OCI-LY3 (cell line): ENCODE measurements at regions not wholly inside any gene's neighbourhood (a gene's known extent, or its start where the extent isn't known, plus 50 kb on each side); places are given as distances from the start of the nearest gene placed in this dataset.

ENCODE experiments used
- H2AFZ ChIP-seq: fragments of 200-600, 300-600 bp; shearing (Covaris generic); 2 replicates; pipeline ENCODE4 v1.6.0; 2014; ENCODE audit warnings: antibody characterized with exemption, low read depth, low read length
- H3K27ac ChIP-seq: fragments of 200-600, 300-600 bp; sonication (generic); 2 replicates; pipeline ENCODE4 v1.5.1; 2014; ENCODE audit warnings: mild to moderate bottlenecking, low read length, moderate library complexity, mixed read lengths
- H3K27me3 ChIP-seq: fragments of 200-600, 300-600 bp; sonication (generic); 2 replicates; pipeline ENCODE4 v1.6.1; 2014; ENCODE audit warnings: low read depth, low read length, mixed read lengths
- H3K36me3 ChIP-seq: fragments of 200-600, 300-600 bp; sonication (generic); replicated peaks from 2 replicates; pipeline ENCODE3; 2014; ENCODE audit warnings: low read depth, low read length, mixed read lengths
- H3K4me1 ChIP-seq: fragments of 300-600, 200-600 bp; sonication (generic); 2 replicates; pipeline ENCODE4 v1.6.1; 2014; ENCODE audit warnings: low read length, mixed read lengths
- H3K4me2 ChIP-seq: fragments of 200-600, 300-600 bp; sonication (generic); 2 replicates; pipeline ENCODE4 v1.6.1; 2014; ENCODE audit warnings: low read length, mixed read lengths
- H3K4me3 ChIP-seq: fragments of 300-600, 200-600 bp; sonication (generic); 2 replicates; pipeline ENCODE4 v1.5.1; 2014; ENCODE audit warnings: antibody characterized with exemption, mild to moderate bottlenecking, low read length, moderate library complexity
- H3K79me2 ChIP-seq: fragments of 300-600, 200-600 bp; shearing (Covaris generic); 2 replicates; pipeline ENCODE4 v1.6.1; 2014; ENCODE audit warnings: mild to moderate bottlenecking, low read length, mixed read lengths
- H3K9ac ChIP-seq: fragments of 300-600, 200-600 bp; shearing (Covaris generic); 2 replicates; pipeline ENCODE4 v1.6.0; 2014; ENCODE audit warnings: mild to moderate bottlenecking, low read length, moderate library complexity
- H3K9me3 ChIP-seq: fragments of 200-600, 300-600 bp; shearing (Covaris generic); 2 replicates; pipeline ENCODE4 v1.6.1; 2014; ENCODE audit warnings: low read length, mixed read lengths; ENCODE audit not compliant: insufficient read depth
- H4K20me1 ChIP-seq: fragments of 200-600, 300-600 bp; sonication (generic); 2 replicates; pipeline ENCODE4 v1.6.1; 2016; ENCODE audit warnings: low read length, mixed read lengths; ENCODE audit not compliant: insufficient read depth
- EZH2phosphoT487 ChIP-seq: fragments of 200-600 bp; shearing (Covaris generic); IDR thresholded peaks from 2 replicates; pipeline ENCODE4 v1.6.1; 2018; ENCODE audit warnings: antibody characterized with exemption, mixed run types, low read depth
- TF ChIP-seq, protein P1 (sequence below): fragments of 200-600, 300-600 bp; sonication (generic); IDR thresholded peaks from 2 replicates; pipeline ENCODE4 v1.5.1; 2014; ENCODE audit warnings: antibody characterized with exemption, low read length, low read depth

GRCh38 chr22:49284931-49285330 lies 542.7 kb downstream of the BRD1 start:
- Histone ChIP-seq H2AFZ (no peak overlapping the region), H3K4me2 (no peak overlapping the region), H3K27me3 (no peaks in the 10 kb centered on the region), H3K9ac (no peak overlapping the region), H3K9me3 (no peaks in the 10 kb centered on the region), H3K4me3 (no peak overlapping the region), H3K27ac (no peak overlapping the region), H3K4me1 (no peaks in the 10 kb centered on the region), H3K36me3 (no peaks in the 10 kb centered on the region), H4K20me1 (no peaks in the 10 kb centered on the region), H3K79me2 (no peaks in the 10 kb centered on the region)
- no peak for TF ChIP-seq EZH2phosphoT487
- TF ChIP-seq, protein P1, sequence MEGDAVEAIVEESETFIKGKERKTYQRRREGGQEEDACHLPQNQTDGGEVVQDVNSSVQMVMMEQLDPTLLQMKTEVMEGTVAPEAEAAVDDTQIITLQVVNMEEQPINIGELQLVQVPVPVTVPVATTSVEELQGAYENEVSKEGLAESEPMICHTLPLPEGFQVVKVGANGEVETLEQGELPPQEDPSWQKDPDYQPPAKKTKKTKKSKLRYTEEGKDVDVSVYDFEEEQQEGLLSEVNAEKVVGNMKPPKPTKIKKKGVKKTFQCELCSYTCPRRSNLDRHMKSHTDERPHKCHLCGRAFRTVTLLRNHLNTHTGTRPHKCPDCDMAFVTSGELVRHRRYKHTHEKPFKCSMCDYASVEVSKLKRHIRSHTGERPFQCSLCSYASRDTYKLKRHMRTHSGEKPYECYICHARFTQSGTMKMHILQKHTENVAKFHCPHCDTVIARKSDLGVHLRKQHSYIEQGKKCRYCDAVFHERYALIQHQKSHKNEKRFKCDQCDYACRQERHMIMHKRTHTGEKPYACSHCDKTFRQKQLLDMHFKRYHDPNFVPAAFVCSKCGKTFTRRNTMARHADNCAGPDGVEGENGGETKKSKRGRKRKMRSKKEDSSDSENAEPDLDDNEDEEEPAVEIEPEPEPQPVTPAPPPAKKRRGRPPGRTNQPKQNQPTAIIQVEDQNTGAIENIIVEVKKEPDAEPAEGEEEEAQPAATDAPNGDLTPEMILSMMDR, result no peak

DNA sequence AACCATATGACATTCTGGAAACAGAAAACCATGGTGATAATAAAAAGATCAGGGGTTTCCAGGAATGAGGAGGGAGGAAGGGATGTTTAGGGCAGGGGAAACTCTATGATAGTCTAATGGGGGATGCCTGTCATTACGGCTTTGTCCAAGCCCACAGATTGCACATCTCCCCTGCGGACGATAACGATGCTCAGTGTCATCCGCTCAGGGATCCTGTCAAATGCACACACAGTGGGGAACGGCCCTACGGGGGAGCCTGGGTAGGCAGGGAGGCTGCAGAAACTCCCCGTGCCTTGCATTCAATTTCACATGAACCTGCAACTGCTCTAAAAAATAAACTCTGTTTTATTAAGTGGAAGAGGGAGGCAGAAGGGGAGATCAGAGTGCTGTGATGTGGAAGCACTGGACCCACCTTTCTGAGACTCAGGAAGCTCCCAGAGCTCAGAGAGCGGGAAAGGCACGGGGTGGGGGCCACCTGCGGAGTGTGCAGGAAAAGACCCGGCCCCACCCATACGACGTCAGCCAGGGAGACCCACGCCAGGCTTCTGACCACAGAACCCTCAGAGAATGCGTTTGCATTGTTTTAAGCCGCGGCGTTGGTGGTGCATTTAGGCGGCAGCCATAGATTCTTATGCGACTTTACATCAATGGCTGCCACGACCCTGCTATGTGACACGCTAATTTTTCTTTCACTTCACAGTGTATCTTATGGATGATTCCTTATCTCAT lies 543.5 kb downstream of the BRD1 start:
- Histone ChIP-seq H3K9me3 (no peaks in the 10 kb centered on the region), H3K27me3 (no peaks in the 10 kb centered on the region), H3K4me1 (no peaks in the 10 kb centered on the region), H3K4me3 (no peak overlapping the region), H4K20me1 (no peaks in the 10 kb centered on the region), H3K4me2 (no peak overlapping the region), H2AFZ (no peak overlapping the region), H3K27ac (no peak overlapping the region), H3K79me2 (no peaks in the 10 kb centered on the region), H3K36me3 (no peaks in the 10 kb centered on the region), H3K9ac (no peak overlapping the region)
- TF ChIP-seq, protein P1, result no peak
- no peak for TF ChIP-seq EZH2phosphoT487

DNA sequence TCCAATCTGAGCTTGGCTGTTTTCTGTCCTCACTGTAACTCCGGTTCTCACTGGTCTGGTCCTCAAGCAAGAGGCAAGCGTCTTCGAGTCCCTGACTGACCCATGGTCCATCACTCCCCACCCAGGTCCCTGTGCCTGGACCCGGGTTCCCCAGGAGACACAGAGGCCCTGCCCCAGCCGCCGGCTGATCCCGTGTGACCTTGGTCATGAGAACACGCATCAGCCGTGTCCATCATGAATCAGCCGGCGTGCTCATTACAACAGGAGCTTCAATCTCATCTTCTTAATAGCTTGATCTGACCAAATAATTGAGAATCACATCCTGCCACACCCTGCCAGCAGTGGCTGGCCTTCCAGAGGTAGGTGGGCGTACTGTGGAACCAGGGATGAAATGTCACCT lies 545.1 kb downstream of the BRD1 start:
- no peaks in the 10 kb centered on the region for H3K36me3 ChIP-seq
- H3K4me2 ChIP-seq, result no peak overlapping the region
- H4K20me1 ChIP-seq, result no peaks in the 10 kb centered on the region
- H3K4me1 ChIP-seq, result no peaks in the 10 kb centered on the region
- H3K27me3 ChIP-seq, result no peaks in the 10 kb centered on the region
- no peaks in the 10 kb centered on the region for H3K79me2 ChIP-seq
- H2AFZ ChIP-seq, result no peak overlapping the region
- H3K27ac ChIP-seq, result no peak overlapping the region
- no peak overlapping the region for H3K4me3 ChIP-seq
- H3K9me3 ChIP-seq, result no peaks in the 10 kb centered on the region
- H3K9ac ChIP-seq, result no peak overlapping the region
- TF ChIP-seq, protein P1, result no peak
- no peak for TF ChIP-seq EZH2phosphoT487

DNA sequence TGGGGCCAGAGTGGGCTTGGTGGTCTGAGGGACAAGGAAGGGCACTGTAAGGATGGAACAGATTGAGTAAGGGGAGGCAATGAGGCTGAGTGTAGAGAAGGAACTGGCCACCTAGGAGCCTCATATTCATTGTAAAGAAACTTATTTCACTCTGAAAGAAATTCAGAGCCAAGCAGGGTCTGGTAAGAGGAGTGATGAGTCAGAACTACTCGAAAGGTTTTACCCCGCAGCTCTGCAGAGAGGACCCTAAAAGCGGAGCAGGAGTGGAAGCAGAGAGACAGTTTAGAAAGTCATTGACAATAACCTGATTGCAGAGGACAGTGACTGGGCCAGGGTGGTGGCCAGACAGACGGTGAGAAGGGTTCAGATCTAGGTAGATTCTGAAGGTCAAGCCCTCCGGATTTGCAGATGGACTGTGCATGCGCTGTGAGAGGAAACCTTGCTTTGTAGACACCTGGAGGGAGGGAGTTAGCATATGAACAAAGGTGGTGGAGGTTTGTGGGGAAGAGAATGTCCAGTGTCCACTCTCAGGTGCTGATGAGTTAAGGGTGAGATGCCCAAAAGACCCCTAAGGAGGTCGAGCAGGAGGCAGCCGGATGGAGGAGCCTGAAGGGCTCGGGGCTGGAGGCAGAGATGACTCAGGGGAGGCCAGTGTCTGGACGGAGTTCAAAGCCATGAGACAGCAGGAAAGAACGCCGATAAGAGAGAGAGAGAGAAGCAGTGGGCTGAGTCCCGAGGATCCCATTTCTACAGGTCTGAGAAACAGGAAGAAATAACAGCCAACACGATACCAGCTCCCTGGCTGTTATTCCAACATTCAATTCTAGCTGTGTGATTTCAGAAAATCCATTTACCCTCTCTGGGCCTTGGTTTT lies 546.0 kb downstream of the BRD1 start:
- no peak overlapping the region for H3K27ac ChIP-seq
- TF ChIP-seq, protein P1, result no peak
- TF ChIP-seq EZH2phosphoT487, result no peak
- H3K4me1 ChIP-seq, result no peaks in the 10 kb centered on the region
- H4K20me1 ChIP-seq, result no peaks in the 10 kb centered on the region
- no peaks in the 10 kb centered on the region for H3K27me3 ChIP-seq
- H3K9ac ChIP-seq, result no peak overlapping the region
- no peak overlapping the region for H3K4me2 ChIP-seq
- H3K36me3 ChIP-seq, result no peaks in the 10 kb centered on the region
- H3K9me3 ChIP-seq, result no peaks in the 10 kb centered on the region
- no peak overlapping the region for H2AFZ ChIP-seq
- H3K4me3 ChIP-seq, result no peak overlapping the region
- H3K79me2 ChIP-seq, result no peaks in the 10 kb centered on the region
